HG03520 (cell line): ENCODE measurements at regions not wholly inside any gene's neighbourhood (a gene's known extent, or its start where the extent isn't known, plus 50 kb on each side); places are given as distances from the start of the nearest gene placed in this dataset.
"Not testable (repeated sequence)": the region's sequence is repeated elsewhere in the genome, so short reads cannot be mapped to it uniquely, and the experiment has no call there.

Source experiments
- ATAC-seq: cut with Tn5 transposase; IDR thresholded peaks from one replicate; pipeline ENCODE4 v1.9.1; 2021; ENCODE audit warnings: mild to moderate bottlenecking, moderate library complexity; ENCODE audit not compliant: unreplicated experiment

- ATAC-seq: no peak
These were observed 104.8 kb upstream of the CADM1 start for GRCh38 chr11:115608976-115609375.

GRCh38 chr11:115607621-115608221, 103.5 kb upstream of the CADM1 start:
- no peak for ATAC-seq

- no peak for ATAC-seq
These were observed 102.4 kb upstream of the CADM1 start for GRCh38 chr11:115606498-115607220.

- ATAC-seq: no peak
These were observed 101.8 kb upstream of the CADM1 start for GRCh38 chr11:115605871-115606497.

GRCh38 chr11:115605397-115605796, 101.2 kb upstream of the CADM1 start:
- not testable (repeated sequence) for ATAC-seq

GRCh38 chr11:115599125-115599524, 94.9 kb upstream of the CADM1 start:
- ATAC-seq: no peak

- no peak for ATAC-seq
These were observed 94.2 kb upstream of the CADM1 start for GRCh38 chr11:115598257-115598901.

GRCh38 chr11:115591380-115591779, 87.2 kb upstream of the CADM1 start:
- no peak for ATAC-seq

- ATAC-seq: no peak
These were observed 86.0 kb upstream of the CADM1 start for GRCh38 chr11:115590254-115590653.

- ATAC-seq: no peak
These were observed 83.6 kb upstream of the CADM1 start for GRCh38 chr11:115587718-115588342.

GRCh38 chr11:115585361-115586024, 81.3 kb upstream of the CADM1 start:
- peak; percentile 90 for ATAC-seq

- no peak for ATAC-seq
These were observed 77.8 kb upstream of the CADM1 start for GRCh38 chr11:115581871-115582639.

GRCh38 chr11:115580927-115581680, 76.9 kb upstream of the CADM1 start:
- ATAC-seq: no peak

GRCh38 chr11:115580416-115580815, 76.2 kb upstream of the CADM1 start:
- no peak for ATAC-seq

- ATAC-seq: no peak
These were observed 75.1 kb upstream of the CADM1 start for GRCh38 chr11:115579181-115579825.

- ATAC-seq: no peak
These were observed 74.1 kb upstream of the CADM1 start for GRCh38 chr11:115578275-115578674.

- no peak for ATAC-seq
These were observed 73.5 kb upstream of the CADM1 start for GRCh38 chr11:115577701-115578100.

GRCh38 chr11:115576606-115577380, 72.6 kb upstream of the CADM1 start:
- no peak for ATAC-seq
